ENCODE measurements at regions not wholly inside any gene's neighbourhood (a gene's known extent, or its start where the extent isn't known, plus 50 kb on each side); places are given as distances from the start of the nearest gene placed in this dataset.

DNA sequence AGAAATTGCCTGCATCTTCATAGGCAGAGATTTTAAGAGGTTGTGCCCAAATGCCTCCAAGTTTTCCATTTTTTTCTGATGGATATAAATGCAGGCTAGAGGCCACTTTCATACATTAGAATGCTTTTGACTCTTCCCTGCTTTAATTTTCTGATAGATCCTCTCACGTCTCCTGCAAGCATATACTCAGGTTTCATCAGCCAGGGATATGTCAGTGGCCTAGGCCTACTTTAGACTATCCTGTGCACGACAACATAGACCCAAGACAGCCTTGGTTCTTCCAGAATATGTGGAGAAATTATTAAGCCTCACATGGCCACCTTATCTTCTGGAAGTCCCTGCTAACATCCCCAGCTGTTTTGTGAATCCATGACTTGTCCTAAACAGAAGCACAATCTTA is 415.9 kb downstream of the TDRD15 start:
- TF ChIP-seq, protein P1, sequence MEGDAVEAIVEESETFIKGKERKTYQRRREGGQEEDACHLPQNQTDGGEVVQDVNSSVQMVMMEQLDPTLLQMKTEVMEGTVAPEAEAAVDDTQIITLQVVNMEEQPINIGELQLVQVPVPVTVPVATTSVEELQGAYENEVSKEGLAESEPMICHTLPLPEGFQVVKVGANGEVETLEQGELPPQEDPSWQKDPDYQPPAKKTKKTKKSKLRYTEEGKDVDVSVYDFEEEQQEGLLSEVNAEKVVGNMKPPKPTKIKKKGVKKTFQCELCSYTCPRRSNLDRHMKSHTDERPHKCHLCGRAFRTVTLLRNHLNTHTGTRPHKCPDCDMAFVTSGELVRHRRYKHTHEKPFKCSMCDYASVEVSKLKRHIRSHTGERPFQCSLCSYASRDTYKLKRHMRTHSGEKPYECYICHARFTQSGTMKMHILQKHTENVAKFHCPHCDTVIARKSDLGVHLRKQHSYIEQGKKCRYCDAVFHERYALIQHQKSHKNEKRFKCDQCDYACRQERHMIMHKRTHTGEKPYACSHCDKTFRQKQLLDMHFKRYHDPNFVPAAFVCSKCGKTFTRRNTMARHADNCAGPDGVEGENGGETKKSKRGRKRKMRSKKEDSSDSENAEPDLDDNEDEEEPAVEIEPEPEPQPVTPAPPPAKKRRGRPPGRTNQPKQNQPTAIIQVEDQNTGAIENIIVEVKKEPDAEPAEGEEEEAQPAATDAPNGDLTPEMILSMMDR (IDR thresholded peaks at IDR 0.05; ENCODE audit: insufficient read depth, low read length) = no peak
- DNase-seq (ENCODE audit: low read depth) = no peak
- no peak overlapping the region for H3K4me3 ChIP-seq (ENCODE audit: low read depth, low read length)

DNA sequence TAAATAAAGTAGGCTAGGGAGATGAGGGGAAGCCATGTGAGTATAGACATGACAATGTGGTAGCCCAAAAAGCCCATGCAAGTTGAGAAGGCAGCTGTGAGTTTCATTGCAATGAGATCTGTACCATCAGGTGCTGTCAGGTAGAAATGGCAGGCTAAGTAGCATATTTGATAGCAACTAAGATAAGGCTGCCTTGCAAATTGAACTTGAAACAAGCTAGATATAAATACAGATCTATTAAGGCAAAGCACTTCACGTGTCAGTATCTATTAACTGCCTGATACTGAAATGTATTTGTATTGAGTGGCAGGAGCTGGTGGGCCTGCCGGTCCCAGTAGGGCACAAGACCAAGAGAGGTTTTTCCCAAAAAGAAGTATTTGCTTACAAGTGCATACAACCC is 419.9 kb downstream of the TDRD15 start:
- TF ChIP-seq, protein P1 (IDR thresholded peaks at IDR 0.05; ENCODE audit: insufficient read depth, low read length) = no peak
- DNase-seq (ENCODE audit: low read depth) = no peak
- no peak overlapping the region for H3K4me3 ChIP-seq (ENCODE audit: low read depth, low read length)

DNA sequence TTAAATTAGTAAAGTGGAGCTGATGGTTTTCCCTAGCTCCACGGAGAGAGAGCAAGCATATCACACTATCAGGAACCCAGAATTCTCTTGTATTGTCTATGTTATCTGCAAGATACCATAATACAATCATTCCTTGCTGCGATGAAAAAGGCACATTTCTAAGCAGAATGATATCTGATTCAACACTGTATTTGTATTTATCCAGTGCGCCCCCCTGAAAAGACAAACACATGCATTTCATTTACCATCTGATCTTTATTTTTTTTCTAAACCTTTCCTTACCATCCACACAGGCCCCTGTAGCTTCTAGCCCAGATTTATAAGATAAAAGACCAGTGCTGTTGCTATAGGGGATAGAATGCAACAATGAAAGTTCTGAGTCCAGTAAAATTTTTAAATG is 420.6 kb downstream of the TDRD15 start:
- TF ChIP-seq, protein P1 (IDR thresholded peaks at IDR 0.05; ENCODE audit: insufficient read depth, low read length) = no peak
- no peak overlapping the region for H3K4me3 ChIP-seq (ENCODE audit: low read depth, low read length)
- DNase-seq (ENCODE audit: low read depth) = no peak

GRCh38 chr2:21552981-21553380 is 429.2 kb downstream of the TDRD15 start:
- TF ChIP-seq, protein P1 (IDR thresholded peaks at IDR 0.05; ENCODE audit: insufficient read depth, low read length) = no peak
- H3K4me3 ChIP-seq (ENCODE audit: low read depth, low read length) = no peak overlapping the region
- no peak for DNase-seq (ENCODE audit: low read depth)

GRCh38 chr2:21559351-21559750 is 435.6 kb downstream of the TDRD15 start:
- TF ChIP-seq, protein P1 (IDR thresholded peaks at IDR 0.05; ENCODE audit: insufficient read depth, low read length) = no peak
- DNase-seq (ENCODE audit: low read depth) = no peak
- H3K4me3 ChIP-seq (ENCODE audit: low read depth, low read length) = no peak overlapping the region

GRCh38 chr2:21561965-21562364 is 438.2 kb downstream of the TDRD15 start:
- H3K4me3 ChIP-seq (ENCODE audit: low read depth, low read length) = no peak overlapping the region
- TF ChIP-seq, protein P1 (IDR thresholded peaks at IDR 0.05; ENCODE audit: insufficient read depth, low read length) = no peak
- DNase-seq (ENCODE audit: low read depth) = no peak

- TF ChIP-seq, protein P1 (IDR thresholded peaks at IDR 0.05; ENCODE audit: insufficient read depth, low read length) = no peak
- no peak for DNase-seq (ENCODE audit: low read depth)
- H3K4me3 ChIP-seq (ENCODE audit: low read depth, low read length) = no peak overlapping the region
Observed at GRCh38 chr2:21567395-21567794, 443.6 kb downstream of the TDRD15 start.

All from fibroblast of the aortic adventitia (primary cell).